ENCODE measurements at regions not wholly inside any gene's neighbourhood (a gene's known extent, or its start where the extent isn't known, plus 50 kb on each side); places are given as distances from the start of the nearest gene placed in this dataset.

DNA sequence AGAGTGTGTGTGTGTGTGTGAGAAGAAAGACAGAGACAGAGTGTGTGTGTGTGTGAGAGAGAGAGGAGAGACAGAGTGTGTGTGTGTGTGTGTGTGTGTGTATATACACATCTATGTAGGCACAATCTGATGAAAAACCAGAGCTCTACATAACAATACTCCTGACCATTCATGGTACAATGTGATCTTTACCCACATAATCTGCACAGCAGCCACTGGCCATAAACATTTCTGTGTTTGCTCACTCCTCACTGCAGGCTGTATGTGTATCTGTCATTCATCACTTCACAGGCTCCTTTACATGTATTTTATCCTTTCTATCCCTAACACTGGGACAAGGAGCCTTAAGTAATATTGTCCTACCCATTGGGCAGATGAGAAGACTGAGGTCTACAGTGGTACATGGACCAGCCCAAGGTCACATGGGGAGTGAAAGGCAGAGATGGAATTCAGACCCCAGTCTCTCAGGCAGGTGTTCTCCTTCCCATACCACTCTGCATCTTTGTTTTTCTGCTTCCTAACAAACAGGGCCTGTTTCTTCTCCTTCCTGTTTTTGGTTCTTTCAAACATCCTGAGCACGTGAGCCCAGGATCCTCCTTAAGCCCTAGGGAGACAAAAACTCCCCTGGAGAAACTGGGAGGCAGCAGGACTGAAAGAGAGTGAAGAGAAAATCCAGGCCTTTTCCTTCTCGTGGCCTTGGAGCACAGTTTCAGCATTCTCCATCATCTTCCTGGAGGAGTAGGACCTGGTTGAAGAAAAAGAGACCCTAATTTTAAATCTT lies 201.7 kb upstream of the MSX2 start:
- TF ChIP-seq, protein P1, sequence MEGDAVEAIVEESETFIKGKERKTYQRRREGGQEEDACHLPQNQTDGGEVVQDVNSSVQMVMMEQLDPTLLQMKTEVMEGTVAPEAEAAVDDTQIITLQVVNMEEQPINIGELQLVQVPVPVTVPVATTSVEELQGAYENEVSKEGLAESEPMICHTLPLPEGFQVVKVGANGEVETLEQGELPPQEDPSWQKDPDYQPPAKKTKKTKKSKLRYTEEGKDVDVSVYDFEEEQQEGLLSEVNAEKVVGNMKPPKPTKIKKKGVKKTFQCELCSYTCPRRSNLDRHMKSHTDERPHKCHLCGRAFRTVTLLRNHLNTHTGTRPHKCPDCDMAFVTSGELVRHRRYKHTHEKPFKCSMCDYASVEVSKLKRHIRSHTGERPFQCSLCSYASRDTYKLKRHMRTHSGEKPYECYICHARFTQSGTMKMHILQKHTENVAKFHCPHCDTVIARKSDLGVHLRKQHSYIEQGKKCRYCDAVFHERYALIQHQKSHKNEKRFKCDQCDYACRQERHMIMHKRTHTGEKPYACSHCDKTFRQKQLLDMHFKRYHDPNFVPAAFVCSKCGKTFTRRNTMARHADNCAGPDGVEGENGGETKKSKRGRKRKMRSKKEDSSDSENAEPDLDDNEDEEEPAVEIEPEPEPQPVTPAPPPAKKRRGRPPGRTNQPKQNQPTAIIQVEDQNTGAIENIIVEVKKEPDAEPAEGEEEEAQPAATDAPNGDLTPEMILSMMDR (IDR thresholded peaks at IDR 0.05 in 4 of 5, conservative IDR thresholded peaks at IDR 0.05 in 1 of 5), result no peak
- no peak for TF ChIP-seq POLR2A (IDR thresholded peaks at IDR 0.05)

Measured in gastrocnemius medialis (tissue), 4 donors.